CD4-positive, alpha-beta T cell (primary cell): ENCODE measurements at regions not wholly inside any gene's neighbourhood (a gene's known extent, or its start where the extent isn't known, plus 50 kb on each side); places are given as distances from the start of the nearest gene placed in this dataset.

Experiments used
- ATAC-seq: fragments of 200-7000 bp; cut with Tn5 transposase; one replicate; pipeline ENCODE4 v1.10.0; 2022; ENCODE audit warnings: mild to moderate bottlenecking; ENCODE audit not compliant: poor library complexity
- CTCF ChIA-PET: fragments of 350-600 bp; sonication (Branson Sonifier 250); formaldehyde crosslinking; loops from one replicate; lab custom pipeline; 2021; ENCODE audit warnings: antibody characterized with exemption, inconsistent platforms; lab: Charles Lee
- POLR2A ChIA-PET: fragments of 350-600 bp; sonication (Branson Sonifier 250); formaldehyde crosslinking; loops from one replicate; lab custom pipeline; 2021; ENCODE audit warnings: antibody characterized with exemption, inconsistent platforms; lab: Charles Lee
- DNase-seq, 14 experiments: peaks; one replicate each; pipeline ENCODE4 v3.0.0-alpha.2; 2013 to 2020; ENCODE audit warnings: mixed read lengths in 2 of 14
- H3K27ac ChIP-seq, 2 donors: one replicate each; pipeline versions ENCODE4 v1.5.1 to v1.7.0; 2013; ENCODE audit warnings: low read length in 2 of 2, low read depth in 1 of 2, mild to moderate bottlenecking in 1 of 2
- H3K27me3 ChIP-seq, 2 experiments: 1 replicate in 1 of 2; 2 replicates in 1 of 2; pipeline versions ENCODE4 v1.6.1 to v1.7.0; 2013; ENCODE audit warnings: low read length in 2 of 2, control low read depth in 1 of 2, mild to moderate bottlenecking in 1 of 2, moderate library complexity in 1 of 2; ENCODE audit not compliant: insufficient read depth in 2 of 2, control insufficient read depth in 1 of 2
- H3K36me3 ChIP-seq: one replicate; pipeline ENCODE4 v1.6.1; 2013; ENCODE audit warnings: low read length, control low read depth; ENCODE audit not compliant: insufficient read depth
- H3K4me1 ChIP-seq: one replicate; pipeline ENCODE4 v1.6.1; 2013; ENCODE audit warnings: low read length, control low read depth; ENCODE audit not compliant: insufficient read depth
- H3K4me3 ChIP-seq: one replicate; pipeline ENCODE4 v1.5.1; 2013; ENCODE audit warnings: mild to moderate bottlenecking, low read length, moderate library complexity
- H3K9me3 ChIP-seq, 2 experiments: 1 replicate in 1 of 2; 2 replicates in 1 of 2; pipeline versions ENCODE4 v1.6.1 to v1.7.0; 2013; ENCODE audit warnings: low read length in 2 of 2, mild to moderate bottlenecking in 2 of 2, control low read depth in 1 of 2, moderate library complexity in 1 of 2; ENCODE audit not compliant: control insufficient read depth in 1 of 2, insufficient read depth in 1 of 2
- H3K27ac Mint-ChIP-seq: one replicate; pipeline ENCODE4 v1.8.0; 2020; ENCODE audit warnings: mixed read lengths
- H3K27me3 Mint-ChIP-seq: one replicate; pipeline ENCODE4 v1.8.0; 2021; ENCODE audit warnings: mixed read lengths
- H3K36me3 Mint-ChIP-seq: one replicate; pipeline ENCODE4 v1.8.0; 2021; ENCODE audit warnings: low read depth, mixed read lengths
- H3K4me1 Mint-ChIP-seq: one replicate; pipeline ENCODE4 v1.8.0; 2021; ENCODE audit warnings: low read depth, mixed read lengths
- H3K4me3 Mint-ChIP-seq: one replicate; pipeline ENCODE4 v1.8.0; 2020; ENCODE audit warnings: mild to moderate bottlenecking, mixed read lengths
- H3K9me3 Mint-ChIP-seq: one replicate; pipeline ENCODE4 v1.8.0; 2020; ENCODE audit warnings: mixed read lengths
- CTCF ChIP-seq: fragments of 200-600 bp; IDR thresholded peaks from one replicate; pipeline ENCODE4 v1.8.0; 2022; ENCODE audit warnings: antibody characterized with exemption, mild to moderate bottlenecking
- intact Hi-C, 2 experiments: fragments of 100-400 bp; cut with DNase I in 1 of 2; cut with micrococcal nuclease in 1 of 2; formaldehyde crosslinking; loops; one replicate each; pipeline versions ENCODE4 v1.15.1 to v1.9.0; 2023 to 2025; cut with DNase I, micrococcal nuclease

DNA sequence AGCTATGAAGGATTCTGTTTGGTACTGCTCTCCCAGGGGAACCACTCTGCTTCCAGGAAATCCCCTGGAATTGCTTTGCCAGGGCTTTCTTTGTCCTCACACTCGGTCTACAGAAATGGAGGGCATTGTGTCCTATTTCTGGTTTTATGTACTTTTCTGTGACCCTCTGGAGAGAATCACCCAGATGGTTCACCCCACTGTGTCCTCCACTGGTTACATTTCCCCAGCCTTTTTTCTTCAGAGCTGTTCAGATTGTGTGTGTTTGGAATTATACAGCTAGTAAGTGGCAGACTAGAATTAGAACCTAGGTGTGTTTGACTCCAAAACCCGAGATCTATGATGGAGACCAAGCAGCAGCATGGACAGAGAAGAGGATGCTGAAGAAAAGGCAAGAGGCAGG is 80.8 kb downstream of the CD164 start:
- no peaks in the 10 kb centered on the region for H3K4me1 Mint-ChIP-seq
- Histone ChIP-seq H3K36me3 (no peaks in the 10 kb centered on the region), H3K9me3 (no peaks in the 10 kb centered on the region), H3K4me3 (no peak overlapping the region), H3K4me1 (no peaks in the 10 kb centered on the region), H3K27ac (no peak overlapping the region), H3K27me3 (no peaks in the 10 kb centered on the region)
- DNase-seq: no peak
- no peak for ATAC-seq
- no peak overlapping the region for H3K4me3 Mint-ChIP-seq
- no peak overlapping the region for H3K27ac Mint-ChIP-seq
- no peak for TF ChIP-seq CTCF
- POLR2A ChIA-PET: no interaction called here
- no peaks in the 10 kb centered on the region for H3K36me3 Mint-ChIP-seq
- H3K27me3 Mint-ChIP-seq: peaks cover 5% of the 10 kb centered on the region
- CTCF ChIA-PET: no interaction called here
- intact Hi-C loops: no loop called here
- H3K9me3 Mint-ChIP-seq: no peaks in the 10 kb centered on the region

GRCh38 chr6:109300874-109301273 is 81.4 kb downstream of the CD164 start:
- Histone ChIP-seq H3K4me1 (no peaks in the 10 kb centered on the region), H3K36me3 (no peaks in the 10 kb centered on the region), H3K27ac (no peak overlapping the region), H3K4me3 (no peak overlapping the region), H3K27me3 (no peaks in the 10 kb centered on the region), H3K9me3 (no peaks in the 10 kb centered on the region)
- ChIA-PET CTCF (no interaction called here), POLR2A (no interaction called here)
- H3K9me3 Mint-ChIP-seq: no peaks in the 10 kb centered on the region
- ATAC-seq: no peak
- TF ChIP-seq CTCF: no peak
- no peak for DNase-seq
- no peaks in the 10 kb centered on the region for H3K36me3 Mint-ChIP-seq
- H3K4me3 Mint-ChIP-seq: no peak overlapping the region
- H3K27me3 Mint-ChIP-seq: peaks cover 5% of the 10 kb centered on the region
- no peaks in the 10 kb centered on the region for H3K4me1 Mint-ChIP-seq
- H3K27ac Mint-ChIP-seq: no peak overlapping the region
- intact Hi-C loops: no loop called here

DNA sequence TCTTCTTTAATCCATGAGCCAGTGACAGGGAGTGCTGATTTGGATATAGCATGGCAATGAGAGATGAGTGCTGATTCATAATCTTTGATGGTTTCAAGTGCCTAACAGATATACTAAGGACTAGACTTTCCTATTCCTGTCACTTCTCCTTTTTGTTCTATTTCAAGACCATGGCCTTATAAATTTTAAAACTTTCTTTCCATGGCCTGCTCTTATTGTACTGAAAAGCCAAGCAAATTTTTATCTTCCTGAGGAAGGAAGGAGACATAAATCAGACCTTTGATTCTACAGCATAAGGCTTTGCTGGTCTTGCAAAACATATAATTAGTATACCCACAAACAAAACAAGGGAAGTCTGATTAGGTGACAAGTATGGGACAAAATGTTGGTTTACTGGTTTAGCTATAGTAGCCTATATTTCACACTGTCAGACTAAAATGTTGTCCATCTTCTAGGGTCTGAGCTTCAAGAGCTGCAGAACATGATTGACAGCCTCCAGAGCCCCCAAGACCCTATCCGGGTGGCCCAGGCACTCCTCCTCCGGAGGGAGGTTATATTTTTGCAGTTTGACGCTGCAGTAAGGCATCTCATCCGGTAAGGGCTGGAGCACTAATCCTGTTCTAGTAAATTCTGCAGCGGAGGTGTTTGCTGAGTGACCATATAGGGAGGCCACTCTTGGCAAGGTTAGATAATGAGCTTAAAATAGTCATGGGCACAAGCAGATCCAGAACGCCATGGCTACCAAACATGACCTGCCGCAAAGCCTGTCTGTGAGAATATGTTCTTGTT is 82.3 kb downstream of the CD164 start:
- ChIA-PET CTCF (no interaction called here), POLR2A (no interaction called here)
- Mint-ChIP-seq H3K27ac (no peak overlapping the region), H3K4me3 (no peak overlapping the region), H3K4me1 (no peaks in the 10 kb centered on the region), H3K27me3 (peaks cover 5% of the 10 kb centered on the region), H3K9me3 (no peaks in the 10 kb centered on the region), H3K36me3 (no peaks in the 10 kb centered on the region)
- H3K9me3 ChIP-seq: no peaks in the 10 kb centered on the region
- intact Hi-C loops: no loop called here
- ATAC-seq: no peak
- no peaks in the 10 kb centered on the region for H3K4me1 ChIP-seq
- no peak for TF ChIP-seq CTCF
- no peaks in the 10 kb centered on the region for H3K27me3 ChIP-seq
- no peak for DNase-seq
- H3K4me3 ChIP-seq: no peak overlapping the region
- no peak overlapping the region for H3K27ac ChIP-seq
- H3K36me3 ChIP-seq: no peaks in the 10 kb centered on the region
